ENCODE measurements at regions not wholly inside any gene's neighbourhood (a gene's known extent, or its start where the extent isn't known, plus 50 kb on each side); places are given as distances from the start of the nearest gene placed in this dataset.

- H3K4me3 ChIP-seq: no peak overlapping the region
- H3K27me3 ChIP-seq: no peaks in the 10 kb centered on the region
- no peak for DNase-seq
- no peaks in the 10 kb centered on the region for H3K36me3 ChIP-seq
- TF ChIP-seq POLR2AphosphoS5 (IDR thresholded peaks at IDR 0.05): no peak
- no peak for TF ChIP-seq CTCF (IDR thresholded peaks at IDR 0.05)
- TF ChIP-seq POLR2A (IDR thresholded peaks at IDR 0.05): no peak
- no peak for TF ChIP-seq EP300 (IDR thresholded peaks at IDR 0.05)
- WGBS, 2 donors: 50 to 56% methylated on average over 3 of the region's 3 CpGs
- no peaks in the 10 kb centered on the region for H3K4me1 ChIP-seq
- ATAC-seq (ENCODE audit: low FRiP score in 2 of 2): no peak
- H3K9me3 ChIP-seq: peaks cover 0 to 6% (median 0%) of the 10 kb centered on the region in 4 donors
- no peak overlapping the region for H3K27ac ChIP-seq
Measured at GRCh38 chr7:124219681-124220080, 186.8 kb upstream of the TMEM229A start.

GRCh38 chr7:124208642-124209041 lies 175.8 kb upstream of the TMEM229A start:
- no peak for TF ChIP-seq POLR2A (IDR thresholded peaks at IDR 0.05)
- no peak for TF ChIP-seq EP300 (IDR thresholded peaks at IDR 0.05)
- TF ChIP-seq POLR2AphosphoS5 (IDR thresholded peaks at IDR 0.05): no peak
- no peak for TF ChIP-seq CTCF (IDR thresholded peaks at IDR 0.05)
- no peak for DNase-seq

GRCh38 chr7:124208173-124208572 lies 175.3 kb upstream of the TMEM229A start:
- no peak for DNase-seq
- no peak for ATAC-seq (ENCODE audit: low FRiP score in 2 of 2)
- H3K9me3 ChIP-seq: no peaks in the 10 kb centered on the region
- no peaks in the 10 kb centered on the region for H3K4me1 ChIP-seq
- H3K4me3 ChIP-seq: no peak overlapping the region
- 69 to 86% methylated on average over 2 of the region's 2 CpGs for WGBS, 2 donors
- TF ChIP-seq POLR2AphosphoS5 (IDR thresholded peaks at IDR 0.05): no peak
- TF ChIP-seq POLR2A (IDR thresholded peaks at IDR 0.05): no peak
- TF ChIP-seq CTCF (IDR thresholded peaks at IDR 0.05): no peak
- TF ChIP-seq EP300 (IDR thresholded peaks at IDR 0.05): no peak
- no peak overlapping the region for H3K27ac ChIP-seq
- H3K27me3 ChIP-seq: no peaks in the 10 kb centered on the region
- H3K36me3 ChIP-seq: no peaks in the 10 kb centered on the region

More at GRCh38 chr7:124208642-124209041, 175.8 kb upstream of the TMEM229A start:
- Histone ChIP-seq H3K9me3 (no peaks in the 10 kb centered on the region), H3K4me1 (no peaks in the 10 kb centered on the region), H3K36me3 (no peaks in the 10 kb centered on the region), H3K27me3 (no peaks in the 10 kb centered on the region), H3K4me3 (no peak overlapping the region), H3K27ac (no peak overlapping the region)
- no peak for ATAC-seq (ENCODE audit: low FRiP score in 2 of 2)
- WGBS, 2 donors: 61 to 64% methylated on average over 2 of the region's 2 CpGs

GRCh38 chr7:124205526-124205925 lies 172.7 kb upstream of the TMEM229A start:
- 60 to 73% methylated on average over 1 of the region's 1 CpG for WGBS, 2 donors
- no peak overlapping the region for H3K27ac ChIP-seq
- DNase-seq (no peak), ATAC-seq (ENCODE audit: low FRiP score in 2 of 2) (no peak)
- no peak overlapping the region for H3K4me3 ChIP-seq
- H3K36me3 ChIP-seq: no peaks in the 10 kb centered on the region
- TF ChIP-seq EP300 (IDR thresholded peaks at IDR 0.05) (no peak), POLR2A (IDR thresholded peaks at IDR 0.05) (no peak), CTCF (IDR thresholded peaks at IDR 0.05) (no peak), POLR2AphosphoS5 (IDR thresholded peaks at IDR 0.05) (no peak)
- H3K27me3 ChIP-seq: no peaks in the 10 kb centered on the region
- no peaks in the 10 kb centered on the region for H3K9me3 ChIP-seq
- no peaks in the 10 kb centered on the region for H3K4me1 ChIP-seq

GRCh38 chr7:124202546-124202945 lies 169.7 kb upstream of the TMEM229A start:
- ATAC-seq (ENCODE audit: low FRiP score in 2 of 2): no peak
- Histone ChIP-seq H3K27ac (no peak overlapping the region), H3K4me1 (no peaks in the 10 kb centered on the region), H3K9me3 (no peaks in the 10 kb centered on the region), H3K27me3 (no peaks in the 10 kb centered on the region), H3K36me3 (no peaks in the 10 kb centered on the region), H3K4me3 (no peak overlapping the region)
- TF ChIP-seq CTCF (IDR thresholded peaks at IDR 0.05) (no peak), EP300 (IDR thresholded peaks at IDR 0.05) (no peak), POLR2A (IDR thresholded peaks at IDR 0.05) (no peak)
- WGBS, 2 donors: 100% methylated on average over 1 of the region's 1 CpG
- DNase-seq: no peak
